Testis (tissue), 2 donors: ENCODE measurements at regions not wholly inside any gene's neighbourhood (a gene's known extent, or its start where the extent isn't known, plus 50 kb on each side); places are given as distances from the start of the nearest gene placed in this dataset.
"Not testable (repeated sequence)": the region's sequence is repeated elsewhere in the genome, so short reads cannot be mapped to it uniquely, and the experiment has no call there.

Source experiments
- DNase-seq: peaks from one replicate; pipeline ENCODE4 v3.0.0-alpha.2; 2019
- H3K27ac ChIP-seq, 2 donors: fragments of 200-600 bp; sonication (generic); one replicate each; pipeline ENCODE4 v1.5.1; 2019
- H3K27me3 ChIP-seq: fragments of 200-600 bp; sonication (generic); one replicate; pipeline ENCODE4 v1.5.1; 2019
- H3K36me3 ChIP-seq: fragments of 200-600 bp; sonication (generic); one replicate; pipeline ENCODE4 v1.5.1; 2017; ENCODE audit warnings: low read depth; ENCODE audit errors: missing control alignments
- H3K4me1 ChIP-seq: fragments of 200-600 bp; sonication (generic); one replicate; pipeline ENCODE4 v1.5.1; 2019
- H3K4me3 ChIP-seq, 2 donors: fragments of 200-600 bp; sonication (generic); one replicate each; pipeline ENCODE4 v1.5.1; 2017 to 2019
- H3K9me3 ChIP-seq: fragments of 200-600 bp; sonication (generic); one replicate; pipeline ENCODE4 v1.5.1; 2017
- POLR2A ChIP-seq: fragments of 450-650 bp; IDR thresholded peaks from one replicate; pipeline ENCODE4 v1.6.1; 2017; ENCODE audit warnings: antibody characterized with exemption, mild to moderate bottlenecking, moderate library complexity
- WGBS, 2 donors: methylation state at CpG; one replicate each; pipeline ENCODE4 v1.1.5; 2018; 5-methylcytosine and 5-hydroxymethylcytosine counted together
- intact Hi-C: fragments of 100-400 bp; cut with DNase I; formaldehyde crosslinking; loops from one replicate; pipeline ENCODE4 v1.15.1; 2023; ENCODE audit warnings: low total_unique reads
- TF ChIP-seq, protein P1 (sequence below), 3 experiments: fragments of 450-650 bp in 2 of 3; fragments of 200-600 bp in 1 of 3; sonication (generic) in 1 of 3; IDR thresholded peaks; one replicate each; pipeline ENCODE4 v1.5.1; 2016 to 2019; ENCODE audit warnings: antibody characterized with exemption in 3 of 3, mild to moderate bottlenecking in 2 of 3, moderate library complexity in 1 of 3

DNA sequence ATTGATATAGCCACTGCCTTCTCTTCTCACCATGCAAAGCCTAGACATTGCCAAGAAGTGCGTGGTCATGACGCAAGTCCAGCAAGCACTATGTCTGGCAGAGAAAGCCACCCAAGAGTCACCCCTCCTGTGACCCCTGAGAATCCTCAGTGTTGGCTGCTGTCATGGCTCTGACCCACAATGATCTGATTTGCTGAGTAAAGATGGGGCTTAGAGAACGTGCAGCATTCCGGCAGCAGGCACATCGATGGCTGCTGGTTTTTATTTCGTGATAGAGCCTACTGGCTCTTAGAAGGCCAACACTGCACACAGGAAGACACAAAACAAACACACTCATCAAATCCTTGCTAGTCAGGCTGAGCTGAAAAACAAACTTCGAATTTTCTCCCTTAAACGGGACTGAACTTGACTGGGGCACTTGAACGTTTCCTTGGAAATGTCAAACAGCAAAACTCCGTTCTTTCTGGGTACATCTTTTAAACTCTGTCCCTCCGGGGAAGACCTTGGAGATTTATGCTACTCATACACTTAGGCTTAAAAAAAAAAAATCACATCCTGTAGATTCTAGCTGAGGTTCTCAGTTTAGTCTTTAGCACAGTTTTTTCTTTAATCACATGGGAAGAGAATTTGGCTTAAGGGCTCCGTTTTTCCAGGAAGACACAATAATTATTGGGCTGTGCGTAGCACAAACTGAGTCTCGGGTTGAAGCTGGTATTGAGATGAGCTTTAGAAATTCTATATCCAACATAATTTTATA lies 88.2 kb upstream of the BASP1 start:
- Histone ChIP-seq H3K4me3 (no peak overlapping the region), H3K27me3 (no peaks in the 10 kb centered on the region), H3K36me3 (no peaks in the 10 kb centered on the region), H3K9me3 (no peaks in the 10 kb centered on the region), H3K27ac (no peak overlapping the region), H3K4me1 (peaks cover 11% of the 10 kb centered on the region)
- WGBS, 2 donors, result 62 to 63% methylated on average over 14 of the region's 14 CpGs
- no peak for DNase-seq
- intact Hi-C loops, result no loop called here
- TF ChIP-seq, protein P1, sequence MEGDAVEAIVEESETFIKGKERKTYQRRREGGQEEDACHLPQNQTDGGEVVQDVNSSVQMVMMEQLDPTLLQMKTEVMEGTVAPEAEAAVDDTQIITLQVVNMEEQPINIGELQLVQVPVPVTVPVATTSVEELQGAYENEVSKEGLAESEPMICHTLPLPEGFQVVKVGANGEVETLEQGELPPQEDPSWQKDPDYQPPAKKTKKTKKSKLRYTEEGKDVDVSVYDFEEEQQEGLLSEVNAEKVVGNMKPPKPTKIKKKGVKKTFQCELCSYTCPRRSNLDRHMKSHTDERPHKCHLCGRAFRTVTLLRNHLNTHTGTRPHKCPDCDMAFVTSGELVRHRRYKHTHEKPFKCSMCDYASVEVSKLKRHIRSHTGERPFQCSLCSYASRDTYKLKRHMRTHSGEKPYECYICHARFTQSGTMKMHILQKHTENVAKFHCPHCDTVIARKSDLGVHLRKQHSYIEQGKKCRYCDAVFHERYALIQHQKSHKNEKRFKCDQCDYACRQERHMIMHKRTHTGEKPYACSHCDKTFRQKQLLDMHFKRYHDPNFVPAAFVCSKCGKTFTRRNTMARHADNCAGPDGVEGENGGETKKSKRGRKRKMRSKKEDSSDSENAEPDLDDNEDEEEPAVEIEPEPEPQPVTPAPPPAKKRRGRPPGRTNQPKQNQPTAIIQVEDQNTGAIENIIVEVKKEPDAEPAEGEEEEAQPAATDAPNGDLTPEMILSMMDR (IDR thresholded peaks at IDR 0.05), result no peak
- TF ChIP-seq POLR2A, result no peak

DNA sequence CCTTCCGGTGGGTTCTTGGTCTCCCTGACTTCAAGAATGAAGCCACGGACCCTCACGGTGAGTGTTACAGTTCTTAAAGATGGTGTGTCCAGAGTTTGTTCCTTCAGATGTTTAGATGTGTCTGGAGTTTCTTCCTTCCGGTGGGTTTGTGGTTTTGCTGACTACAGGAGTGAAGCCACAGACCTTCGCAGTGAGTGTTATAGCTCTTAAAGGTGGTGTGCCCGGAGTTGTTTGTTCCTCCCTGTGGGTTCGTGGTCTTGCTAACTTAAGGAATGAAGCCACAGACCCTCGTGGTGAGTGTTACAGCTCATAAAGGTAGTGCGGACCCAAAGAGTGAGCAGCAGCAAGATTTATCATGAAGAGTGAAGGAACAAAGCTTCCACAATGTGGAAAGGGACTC lies 87.1 kb upstream of the BASP1 start:
- 80 to 84% methylated on average over 9 of the region's 9 CpGs for WGBS, 2 donors
- H3K36me3 ChIP-seq, H3K4me3 ChIP-seq, intact Hi-C loops, H3K27me3 ChIP-seq, H3K27ac ChIP-seq, H3K4me1 ChIP-seq, H3K9me3 ChIP-seq, DNase-seq: not testable (repeated sequence)

DNA sequence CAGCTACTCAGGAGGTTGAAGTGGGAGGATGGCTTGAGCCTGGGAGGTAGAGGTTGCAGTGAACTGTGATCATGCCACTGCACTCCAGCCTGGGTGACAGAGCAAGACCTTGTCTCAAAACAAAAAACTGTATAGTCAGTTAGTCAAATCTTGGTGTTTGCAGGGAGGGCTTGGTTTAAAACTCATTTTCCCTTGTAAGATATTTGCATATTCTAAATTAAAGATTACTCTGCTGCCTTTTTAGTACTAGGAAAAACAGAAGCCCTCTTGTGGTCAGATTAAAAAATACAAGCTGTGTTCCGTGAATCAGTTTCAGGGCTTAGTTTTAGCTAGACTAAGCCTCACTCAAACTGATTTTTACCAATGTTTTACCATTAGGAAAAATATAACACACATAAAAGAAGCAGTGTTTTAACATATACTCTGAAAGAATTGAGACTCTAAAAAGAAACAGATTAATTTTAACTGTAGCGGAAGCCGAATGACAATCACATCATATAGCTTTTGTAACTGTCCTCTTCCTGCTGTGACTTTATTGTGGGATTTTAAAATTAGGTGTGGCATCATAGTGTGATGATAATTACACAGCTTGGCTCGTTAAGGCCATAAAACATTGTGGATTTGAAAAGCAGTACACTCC lies 84.9 kb upstream of the BASP1 start:
- WGBS, 2 donors, result 60 to 67% methylated on average over 4 of the region's 4 CpGs
- DNase-seq, result no peak

DNA sequence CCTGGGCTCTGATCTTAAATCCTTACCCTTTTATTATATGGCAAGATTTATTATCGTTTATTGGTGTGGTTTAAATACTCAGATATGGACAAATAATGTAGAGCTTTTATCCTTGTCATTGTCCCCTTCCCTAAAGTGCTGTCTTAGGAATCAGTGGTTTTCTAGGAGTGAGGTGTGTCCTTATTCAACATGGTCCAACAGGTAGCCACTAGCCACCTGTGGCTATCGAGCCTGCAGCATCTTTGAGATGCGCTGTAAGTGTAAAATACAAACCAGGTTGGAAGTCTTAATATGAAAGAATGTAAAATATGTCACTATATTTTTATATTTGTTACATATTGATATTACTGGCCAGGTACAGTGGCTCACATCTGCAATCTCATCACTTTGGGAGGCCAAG lies 82.4 kb upstream of the BASP1 start:
- Histone ChIP-seq H3K36me3 (no peaks in the 10 kb centered on the region), H3K27me3 (no peaks in the 10 kb centered on the region), H3K9me3 (no peaks in the 10 kb centered on the region), H3K4me1 (no peaks in the 10 kb centered on the region), H3K27ac (no peak overlapping the region), H3K4me3 (no peak overlapping the region)
- intact Hi-C loops, result no loop called here
- DNase-seq, result no peak
- 90 to 96% methylated on average over 3 of the region's 3 CpGs for WGBS, 2 donors
- no peak for TF ChIP-seq POLR2A
- TF ChIP-seq, protein P1 (IDR thresholded peaks at IDR 0.05), result no peak

More for the DNA sequence above, 84.9 kb upstream of the BASP1 start:
- Histone ChIP-seq H3K27me3 (no peaks in the 10 kb centered on the region), H3K36me3 (no peaks in the 10 kb centered on the region), H3K4me1 (peaks cover 4% of the 10 kb centered on the region), H3K9me3 (no peaks in the 10 kb centered on the region), H3K27ac (no peak overlapping the region), H3K4me3 (no peak overlapping the region)
- intact Hi-C loops, result no loop called here
- TF ChIP-seq, protein P1 (IDR thresholded peaks at IDR 0.05), result peak; percentile 59 to 81 (median 64)
- no peak for TF ChIP-seq POLR2A

DNA sequence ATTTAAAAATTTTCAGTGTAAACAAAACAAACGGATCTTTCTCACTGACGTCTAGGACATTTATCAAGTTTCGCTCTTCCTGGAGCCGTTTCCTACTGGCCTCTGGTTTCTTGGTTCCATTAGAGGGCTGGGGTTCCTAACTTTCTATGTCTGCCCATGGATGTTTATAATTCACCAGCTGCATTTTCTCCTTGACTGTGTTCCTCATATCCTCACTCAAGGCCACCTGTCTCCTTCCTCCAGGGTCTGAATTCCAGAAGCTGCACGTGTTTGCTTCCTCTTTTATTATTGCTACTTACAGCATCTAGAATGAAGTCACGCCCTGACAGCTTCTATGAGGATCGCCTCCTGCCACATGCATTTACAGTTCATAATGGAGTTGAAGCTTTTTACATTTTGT lies 74.1 kb upstream of the BASP1 start:
- Histone ChIP-seq H3K9me3 (no peaks in the 10 kb centered on the region), H3K36me3 (no peaks in the 10 kb centered on the region), H3K4me1 (no peaks in the 10 kb centered on the region), H3K4me3 (no peak overlapping the region), H3K27ac (no peak overlapping the region), H3K27me3 (no peaks in the 10 kb centered on the region)
- no peak for DNase-seq
- intact Hi-C loops, result no loop called here
- WGBS, 2 donors, result 31 to 52% methylated on average over 7 of the region's 7 CpGs
- no peak for TF ChIP-seq POLR2A
- TF ChIP-seq, protein P1 (IDR thresholded peaks at IDR 0.05), result no peak
